HK-2 (cell line): ENCODE measurements at regions not wholly inside any gene's neighbourhood (a gene's known extent, or its start where the extent isn't known, plus 50 kb on each side); places are given as distances from the start of the nearest gene placed in this dataset.
"Not testable (repeated sequence)": the region's sequence is repeated elsewhere in the genome, so short reads cannot be mapped to it uniquely, and the experiment has no call there.

Source experiments
- DNase-seq: peaks from one replicate; pipeline ENCODE4 v3.0.0-alpha.2; 2018; ENCODE audit not compliant: unreplicated experiment

DNA sequence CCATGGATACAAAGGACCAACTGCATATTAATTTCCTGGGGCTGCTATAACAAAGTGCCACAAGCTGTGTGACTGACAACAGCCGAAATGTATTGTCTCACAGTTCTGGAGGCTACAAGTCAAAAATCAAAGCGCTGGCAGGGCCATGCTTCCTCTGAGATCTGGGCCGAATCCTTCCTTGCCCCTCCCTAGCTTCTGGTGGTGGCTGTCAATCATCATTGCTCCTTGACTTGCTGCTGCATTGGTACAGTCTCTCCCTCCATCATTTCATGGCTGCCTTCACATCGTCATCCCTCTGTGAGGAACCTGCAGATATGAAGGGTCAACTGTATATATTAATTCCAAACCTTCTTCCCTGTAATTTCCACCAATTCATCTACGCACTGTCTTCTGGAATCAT, 118.3 kb downstream of the EXOC5 start:
- DNase-seq = no peak

DNA sequence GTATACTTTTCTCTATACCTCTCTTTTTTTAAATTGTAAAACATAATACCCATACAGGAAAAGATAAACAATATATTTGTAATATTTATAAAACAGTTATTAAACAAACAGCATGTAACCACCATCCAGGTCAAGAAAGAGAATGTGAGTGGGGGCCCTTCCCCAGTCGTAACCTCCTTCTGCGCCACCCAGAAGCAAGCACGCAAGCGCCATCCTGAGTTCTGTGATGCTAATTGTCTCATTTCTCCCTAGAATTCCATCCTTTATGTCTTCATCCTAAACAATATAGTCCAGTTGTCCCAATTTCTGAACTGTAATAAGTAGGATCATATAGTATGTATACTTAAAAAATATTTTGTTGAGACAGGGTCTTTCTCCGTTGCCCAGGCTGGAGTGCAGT, 129.5 kb downstream of the EXOC5 start:
- DNase-seq = no peak

DNA sequence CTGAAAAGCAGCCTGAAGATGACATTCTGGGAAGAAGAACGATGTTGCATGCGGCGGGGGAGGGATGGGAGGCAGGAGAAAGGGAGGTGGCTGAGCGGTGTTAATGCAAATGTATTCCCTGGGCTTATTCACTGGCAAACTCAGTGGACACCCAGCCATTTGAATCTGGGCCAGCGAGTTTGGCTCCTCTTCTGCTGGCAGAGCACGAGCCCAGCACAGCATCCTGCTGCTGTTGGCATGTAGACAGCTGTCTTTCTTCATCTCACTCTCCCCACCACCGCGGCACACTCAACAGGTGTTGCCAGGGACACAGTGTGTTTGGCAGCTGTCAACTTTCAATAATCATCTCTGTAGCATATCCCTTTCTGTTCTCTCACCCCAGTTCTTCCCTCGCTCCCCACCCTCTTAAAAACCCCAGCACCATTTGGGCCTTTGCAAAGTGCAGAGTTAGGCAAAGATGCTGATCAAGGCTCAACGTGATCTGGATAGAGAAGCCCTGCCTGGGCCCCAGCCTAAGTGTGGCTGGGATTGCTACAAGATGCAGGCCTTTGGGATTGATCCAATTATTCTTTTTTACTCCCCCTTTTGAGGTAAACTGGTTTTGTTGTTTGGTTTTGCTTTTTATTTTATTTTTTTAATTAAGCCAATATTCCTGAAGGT, 131.9 kb downstream of the EXOC5 start:
- DNase-seq = no peak

DNA sequence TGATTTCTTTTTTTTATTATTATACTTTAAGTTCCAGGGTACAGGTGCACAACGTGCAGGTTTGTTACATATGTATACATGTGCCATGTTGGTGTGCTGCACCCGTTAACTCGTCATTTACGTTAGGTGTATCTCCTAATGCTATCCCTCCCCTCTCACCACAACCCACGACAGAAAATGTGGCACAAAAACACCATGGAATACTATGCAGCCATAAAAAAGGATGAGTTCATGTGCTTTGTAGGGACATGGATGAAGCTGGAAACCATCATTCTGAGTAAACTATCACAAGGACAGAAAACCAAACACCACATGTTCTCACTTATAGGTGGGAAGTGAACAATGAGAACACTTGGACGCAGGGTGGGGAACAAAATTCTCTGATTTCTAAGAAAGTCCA, 140.9 kb downstream of the EXOC5 start:
- DNase-seq = not testable (repeated sequence)

DNA sequence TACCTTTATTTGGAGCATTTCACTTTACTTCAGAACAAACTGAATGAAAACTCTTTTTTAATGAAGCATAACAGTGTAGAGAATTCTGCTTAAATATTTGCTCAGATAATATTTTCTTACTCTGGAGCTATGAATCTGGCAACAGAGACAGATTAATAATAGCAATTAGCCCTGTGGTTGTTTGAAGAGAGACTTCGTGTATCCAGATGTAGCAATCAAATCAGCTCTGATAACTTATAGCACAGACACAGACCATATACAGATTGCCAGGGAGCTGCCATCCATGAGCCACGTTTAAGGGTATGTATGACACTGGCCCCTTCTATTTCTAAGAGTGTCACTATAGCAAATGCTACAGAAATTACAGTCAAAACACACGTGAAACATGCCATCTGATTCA, 146.6 kb downstream of the EXOC5 start:
- DNase-seq = no peak

DNA sequence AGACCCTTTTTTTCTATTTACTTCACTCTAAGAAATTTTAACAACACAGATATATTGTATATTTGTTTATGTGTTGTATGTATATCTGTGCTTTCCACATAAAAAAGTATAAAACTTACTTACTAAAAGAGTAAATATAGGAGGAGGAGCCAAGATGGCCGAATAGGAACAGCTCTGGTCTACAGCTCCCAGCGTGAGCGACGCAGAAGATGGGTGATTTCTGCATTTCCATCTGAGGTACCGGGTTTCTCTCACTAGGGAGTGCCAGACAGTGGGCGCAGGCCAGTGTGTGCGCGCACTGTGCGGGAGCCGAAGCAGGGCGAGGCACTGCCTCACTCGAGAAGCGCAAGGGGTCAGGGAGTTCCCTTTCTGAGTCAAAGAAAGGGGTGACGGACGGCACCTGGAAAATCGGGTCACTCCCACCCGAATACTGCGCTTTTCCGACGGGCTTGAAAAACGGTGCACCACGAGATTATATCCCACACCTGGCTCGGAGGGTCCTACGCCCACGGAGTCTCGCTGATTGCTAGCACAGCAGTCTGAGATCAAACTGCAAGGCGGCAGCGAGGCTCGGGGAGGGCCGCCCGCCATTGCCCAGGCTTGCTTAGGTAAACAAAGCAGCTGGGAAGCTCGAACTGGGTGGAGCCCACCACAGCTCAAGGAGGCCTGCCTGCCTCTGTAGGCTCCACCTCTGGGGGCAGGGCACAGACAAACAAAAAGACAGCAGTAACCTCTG, 156.5 kb downstream of the EXOC5 start:
- DNase-seq = not testable (repeated sequence)

DNA sequence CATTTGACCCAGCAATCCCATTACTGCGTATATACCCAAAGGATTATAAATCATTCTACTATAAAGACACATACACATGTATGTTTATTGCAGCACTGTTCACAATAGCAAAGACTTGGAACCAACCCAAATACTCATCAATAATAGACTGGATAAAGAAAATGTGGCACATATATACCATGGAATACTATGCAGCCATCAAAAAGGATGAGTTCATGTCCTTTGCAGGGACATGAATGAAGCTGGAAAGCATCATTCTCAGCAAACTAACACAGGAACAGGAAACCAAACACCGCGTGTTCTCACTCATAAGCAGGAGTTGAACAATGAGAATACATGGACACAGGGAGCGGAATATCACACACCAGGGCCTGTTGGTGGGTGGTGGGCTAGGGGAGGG, 158.3 kb downstream of the EXOC5 start:
- not testable (repeated sequence) for DNase-seq

DNA sequence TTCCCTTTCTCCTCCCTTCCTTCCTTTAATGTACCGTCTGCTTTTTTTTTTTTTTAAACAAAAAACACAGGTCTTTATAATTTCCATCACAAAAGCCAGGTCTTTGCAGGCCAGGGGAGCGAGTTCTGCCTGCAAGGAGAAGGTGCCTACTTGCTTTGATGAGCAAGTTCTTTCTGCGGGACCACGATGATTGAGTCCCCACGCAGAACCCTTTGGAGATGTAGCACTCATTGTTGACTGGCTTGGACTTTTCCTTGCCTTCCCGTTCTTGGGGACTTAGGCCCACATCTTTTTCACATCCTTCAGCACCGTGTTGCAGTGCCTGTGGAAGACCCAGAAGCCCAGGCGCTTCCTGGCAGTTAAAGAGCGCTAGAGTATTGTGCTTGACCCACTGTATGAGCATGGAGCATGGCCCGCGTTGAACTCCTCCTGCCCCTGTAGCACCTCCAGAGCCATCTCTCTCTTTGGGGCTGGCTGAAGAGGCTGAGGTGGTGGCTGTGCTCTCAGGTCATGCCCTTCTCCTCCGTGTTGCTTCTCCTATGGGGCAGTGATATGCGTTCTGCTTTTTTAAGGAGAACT, 177.6 kb downstream of the EXOC5 start:
- no peak for DNase-seq

DNA sequence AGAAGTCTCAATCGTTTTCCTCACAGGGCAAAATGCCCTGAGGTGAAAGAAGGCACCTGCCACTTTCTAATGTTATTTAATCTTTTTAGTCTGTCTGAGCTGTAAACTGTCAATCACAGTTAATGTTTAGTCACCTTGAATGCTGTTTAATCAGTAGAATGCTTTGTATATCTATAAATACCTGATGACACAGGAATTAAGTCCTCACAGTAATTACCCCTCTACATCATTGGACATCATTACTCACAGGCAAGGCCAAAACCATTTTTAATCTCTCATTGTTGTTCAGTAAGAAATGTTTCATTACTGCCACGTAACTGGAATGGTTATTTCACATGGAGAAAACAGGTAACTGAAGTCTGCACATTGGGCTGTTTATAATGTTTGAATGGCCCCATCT, 178.8 kb downstream of the EXOC5 start:
- DNase-seq = no peak

DNA sequence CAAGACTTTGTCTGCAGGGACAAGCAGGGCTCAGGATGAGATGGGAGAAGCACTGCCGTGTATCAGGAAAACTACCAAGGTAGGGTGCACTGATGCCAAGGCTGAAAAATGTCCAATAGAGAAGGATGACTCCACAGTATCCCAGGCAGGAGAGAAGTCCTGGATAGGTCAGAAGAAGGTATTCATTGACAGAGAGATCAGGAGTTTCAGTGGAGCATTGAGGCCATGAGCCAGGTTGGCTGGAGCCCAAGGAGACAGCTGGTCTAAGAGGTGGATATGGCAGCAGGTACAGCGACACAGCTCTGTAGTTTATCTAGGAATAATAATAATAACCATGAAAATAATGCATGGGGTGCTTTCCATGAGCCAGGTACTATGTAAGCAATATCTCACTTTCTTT, 180.9 kb downstream of the EXOC5 start:
- DNase-seq = no peak

DNA sequence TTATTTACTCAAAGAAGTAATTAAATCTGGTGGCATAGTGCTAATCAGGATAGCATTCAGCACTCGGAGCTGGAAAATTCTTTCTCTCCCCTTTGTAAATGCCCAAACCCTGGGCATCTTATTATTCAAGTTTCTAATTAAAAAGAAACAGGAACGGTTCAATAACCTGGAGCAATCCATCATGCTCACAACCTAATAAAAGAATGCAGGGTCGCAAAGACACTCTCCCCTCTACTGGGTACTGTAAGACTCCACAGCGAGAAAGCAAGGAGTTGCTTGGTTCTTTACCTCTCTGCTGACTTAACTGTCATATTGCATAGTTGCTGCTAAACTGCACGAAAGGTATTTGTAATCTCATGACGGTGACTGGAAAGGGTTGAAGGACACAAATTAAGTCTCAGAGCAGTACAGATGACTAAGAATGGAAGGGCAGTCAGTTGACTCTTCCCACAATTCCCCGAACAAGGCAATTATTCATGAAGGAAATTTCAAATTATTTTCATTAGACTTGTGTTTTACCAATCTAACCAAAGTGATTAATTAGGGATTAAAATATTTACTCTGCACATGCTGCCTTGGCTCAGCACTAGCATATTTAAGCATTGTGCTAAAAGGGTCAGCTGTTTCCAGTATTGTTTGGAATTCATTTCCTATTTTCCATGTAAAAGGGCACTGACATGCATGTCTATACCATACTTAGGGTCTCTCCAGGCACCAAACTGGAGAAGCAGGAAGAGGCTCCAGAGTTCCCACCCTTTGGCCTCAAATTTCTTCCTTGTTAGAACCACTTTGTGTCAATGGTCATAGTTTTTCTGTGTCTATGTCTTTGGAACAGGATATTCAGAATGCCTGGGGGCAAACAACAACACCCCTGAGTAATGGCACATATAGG, 182.2 kb downstream of the EXOC5 start:
- DNase-seq = no peak

DNA sequence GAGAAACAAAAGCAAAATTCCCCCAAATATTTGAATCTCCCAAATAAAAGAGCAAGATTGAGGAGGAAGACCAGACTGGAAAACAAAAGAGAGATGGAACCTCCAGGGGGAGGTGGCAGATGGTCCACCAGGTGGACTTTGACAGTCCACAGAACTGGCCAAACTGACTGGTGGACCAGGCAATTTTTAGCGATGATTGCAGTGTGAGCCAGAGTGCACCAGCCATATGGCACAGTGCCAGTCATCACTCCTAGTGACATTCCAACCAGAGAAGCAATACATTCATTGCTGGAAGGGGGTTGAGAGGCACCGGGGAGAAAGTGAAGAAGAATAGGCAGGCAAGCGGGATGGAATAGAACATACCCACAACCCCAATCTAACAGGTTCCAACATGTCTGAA, 182.9 kb downstream of the EXOC5 start:
- no peak for DNase-seq

DNA sequence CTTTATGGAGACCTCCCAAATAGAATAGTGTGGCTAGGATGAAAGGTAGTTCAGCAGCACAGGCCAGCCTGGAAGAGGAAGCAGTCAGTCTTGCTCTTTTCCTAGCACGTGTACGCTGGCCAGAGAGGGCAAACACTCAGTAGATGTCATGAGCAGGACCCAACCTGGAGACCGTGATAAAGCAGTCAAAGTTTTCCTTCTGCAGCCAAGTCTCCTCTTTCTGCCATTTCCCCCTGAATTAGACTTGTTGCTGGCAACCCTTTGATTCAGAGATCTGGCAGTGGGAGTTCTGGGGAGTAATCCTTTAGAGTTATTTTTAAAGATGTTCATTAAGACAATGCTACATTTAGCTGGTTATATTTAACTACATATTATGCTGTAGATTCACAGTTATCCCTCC, 183.7 kb downstream of the EXOC5 start:
- DNase-seq = no peak

DNA sequence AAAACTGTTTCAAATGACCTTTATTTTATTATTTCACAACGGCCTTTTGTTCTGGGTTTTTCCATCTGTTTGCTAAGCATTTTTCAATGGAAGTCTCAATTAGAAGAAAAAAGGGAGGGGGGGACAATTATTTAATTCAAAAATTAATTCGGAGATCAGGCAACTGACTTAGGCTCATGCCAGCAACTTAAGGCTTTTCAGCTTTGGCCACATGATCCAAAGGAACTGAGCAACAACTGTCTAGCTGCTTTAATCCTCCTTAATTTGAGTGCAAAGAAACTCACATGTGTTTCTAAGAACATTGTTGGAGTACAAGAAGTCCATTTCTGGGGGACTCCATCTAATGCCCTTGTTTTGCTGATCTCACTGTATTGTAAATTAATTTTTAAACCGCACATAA, 188.0 kb downstream of the EXOC5 start:
- no peak for DNase-seq

DNA sequence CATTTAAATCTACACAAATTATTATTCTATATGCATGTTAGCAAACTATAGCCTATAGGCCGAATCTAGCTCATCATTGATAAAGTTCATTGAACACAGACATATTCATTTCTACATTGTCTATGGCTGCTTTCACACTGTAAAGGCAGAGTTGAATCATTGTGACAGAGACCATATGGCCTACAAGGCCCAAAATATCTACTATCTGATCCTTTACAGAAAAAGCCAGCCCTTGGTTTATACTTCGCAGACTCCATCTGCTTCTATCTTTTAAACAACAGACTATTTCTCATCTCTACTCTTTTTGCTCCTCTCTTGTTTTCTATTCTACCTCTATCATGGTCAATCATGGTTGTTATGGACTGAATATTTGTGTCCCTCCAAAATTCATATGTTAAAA, 190.7 kb downstream of the EXOC5 start:
- DNase-seq = no peak

DNA sequence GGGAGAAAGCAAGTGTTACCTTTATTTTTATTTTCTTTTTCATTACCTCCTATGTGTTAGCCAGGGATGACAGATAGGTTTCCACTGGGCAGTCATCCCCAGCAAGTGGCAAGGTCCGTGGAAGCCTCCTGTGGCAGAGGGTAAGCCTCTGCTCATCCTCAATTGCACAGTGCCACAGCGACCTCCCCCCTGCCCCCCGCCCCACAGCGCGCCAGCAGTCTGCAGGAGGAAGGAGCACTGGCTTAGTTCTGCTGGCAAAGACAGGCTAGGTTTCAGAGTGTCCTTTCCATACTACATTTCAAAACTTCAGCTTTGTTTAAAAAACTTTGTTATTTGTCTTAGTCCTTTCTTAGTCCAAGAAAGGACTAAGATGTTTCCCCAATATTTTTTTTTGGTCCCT, 194.7 kb downstream of the EXOC5 start:
- DNase-seq = no peak

DNA sequence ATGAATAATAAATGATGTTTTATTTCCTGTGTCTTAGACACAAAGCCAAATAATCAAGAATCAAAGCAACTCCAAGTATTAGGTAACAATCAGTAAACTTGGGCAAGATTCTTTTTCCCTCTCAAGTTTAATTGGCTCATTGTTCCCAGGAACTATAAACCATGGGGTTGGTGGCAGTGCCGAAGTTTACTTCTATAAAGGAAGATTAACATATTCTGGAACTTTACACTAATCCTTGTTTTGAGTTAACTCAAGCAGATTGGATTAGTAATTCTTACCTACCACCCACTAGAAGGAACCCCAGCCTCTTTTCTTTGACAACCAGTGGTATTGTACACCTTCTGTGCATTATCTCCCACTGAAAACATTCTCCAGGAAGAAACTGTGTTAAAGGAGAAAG, 197.1 kb downstream of the EXOC5 start:
- DNase-seq = no peak

DNA sequence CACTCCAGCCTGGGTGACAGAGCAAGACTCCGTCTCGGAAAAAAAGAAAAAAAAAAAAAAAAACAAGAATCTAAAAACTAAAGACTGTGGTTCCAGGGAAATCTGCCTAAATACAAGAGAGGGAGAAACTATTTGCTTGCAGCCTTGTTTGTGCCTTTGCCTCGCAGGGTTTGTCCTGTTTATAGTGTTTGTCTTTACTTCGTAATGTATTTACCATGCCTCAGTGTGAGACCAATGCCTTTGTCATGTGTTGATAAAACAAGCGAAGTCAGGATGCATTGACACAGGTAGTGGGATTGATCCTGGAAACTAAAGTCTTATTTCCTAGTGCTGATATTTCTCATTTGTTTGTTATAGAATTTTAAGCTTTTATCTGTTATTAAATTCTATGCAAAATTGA, 199.0 kb downstream of the EXOC5 start:
- DNase-seq = no peak

DNA sequence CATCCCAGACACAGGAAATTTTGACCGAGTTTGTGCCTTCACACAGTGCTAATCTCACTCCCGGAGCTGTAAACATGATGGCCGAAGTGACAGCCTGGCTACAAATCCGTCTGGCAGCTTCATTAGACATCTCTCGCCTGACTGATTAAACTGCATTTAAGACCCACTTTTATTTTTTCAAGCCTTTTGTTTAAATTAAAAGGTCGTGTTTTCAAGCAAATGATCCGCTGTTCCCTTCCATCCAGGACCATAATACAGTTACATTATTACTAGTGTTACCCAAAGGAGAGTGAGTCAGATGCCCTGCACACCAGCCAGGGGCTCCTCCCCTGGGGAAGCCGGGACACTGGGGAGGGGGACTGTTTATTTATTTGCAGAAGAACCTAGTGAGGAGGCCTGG, 200.2 kb downstream of the EXOC5 start:
- DNase-seq = no peak

DNA sequence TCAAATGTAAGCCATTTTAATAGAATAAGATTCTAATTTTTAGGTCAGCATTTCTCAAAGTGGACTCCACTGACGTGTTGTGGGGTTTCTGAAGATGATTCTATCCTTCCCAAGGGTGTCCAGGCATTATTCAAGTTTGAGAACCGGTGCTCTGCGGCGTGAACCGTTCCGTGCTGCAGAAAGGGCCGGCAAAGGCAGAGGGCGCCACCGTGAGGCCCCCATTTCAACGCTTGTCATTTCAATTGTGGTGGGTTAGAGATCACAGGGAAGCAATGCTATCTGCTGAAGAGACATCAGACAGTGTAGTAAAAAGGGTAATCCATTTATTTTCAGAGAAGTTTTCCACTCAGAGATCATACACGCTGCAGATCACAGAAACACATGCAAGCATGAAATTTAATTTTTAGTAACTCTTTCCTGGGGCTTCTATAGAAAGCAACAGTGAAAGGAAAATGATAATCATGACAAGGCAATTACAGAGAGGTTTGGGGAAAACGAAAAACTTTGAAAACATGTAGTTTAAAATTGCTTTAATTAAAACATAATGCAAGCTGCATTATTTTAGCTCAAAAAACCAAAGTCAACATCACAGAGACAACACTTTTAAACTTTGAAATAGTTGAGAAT, 201.7 kb downstream of the EXOC5 start:
- peak; percentile 6 for DNase-seq

DNA sequence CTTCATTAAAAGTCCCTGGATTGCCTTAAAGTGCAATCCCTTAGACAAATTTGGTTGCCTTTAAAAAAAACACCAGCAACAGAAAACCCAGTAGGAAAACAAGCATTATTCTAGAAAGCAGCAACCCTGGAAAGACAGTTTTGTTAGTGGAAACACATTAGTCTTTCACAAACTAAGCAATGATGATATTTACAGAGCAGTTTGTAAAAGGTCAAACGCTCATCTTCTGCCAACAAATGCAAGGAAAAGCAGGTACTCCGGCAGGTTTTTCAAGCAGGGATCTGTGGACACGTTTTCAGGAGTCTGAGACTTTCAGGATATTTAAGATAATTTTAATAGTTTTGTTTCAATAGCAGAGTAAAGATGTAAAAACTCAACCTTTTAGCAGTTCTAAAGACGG, 202.2 kb downstream of the EXOC5 start:
- no peak for DNase-seq
